ENCODE measurements at regions not wholly inside any gene's neighbourhood (a gene's known extent, or its start where the extent isn't known, plus 50 kb on each side); places are given as distances from the start of the nearest gene placed in this dataset.

GRCh38 chr13:107512551-107512950 is 702.8 kb downstream of the LIG4 start:
- TF ChIP-seq, protein P1, sequence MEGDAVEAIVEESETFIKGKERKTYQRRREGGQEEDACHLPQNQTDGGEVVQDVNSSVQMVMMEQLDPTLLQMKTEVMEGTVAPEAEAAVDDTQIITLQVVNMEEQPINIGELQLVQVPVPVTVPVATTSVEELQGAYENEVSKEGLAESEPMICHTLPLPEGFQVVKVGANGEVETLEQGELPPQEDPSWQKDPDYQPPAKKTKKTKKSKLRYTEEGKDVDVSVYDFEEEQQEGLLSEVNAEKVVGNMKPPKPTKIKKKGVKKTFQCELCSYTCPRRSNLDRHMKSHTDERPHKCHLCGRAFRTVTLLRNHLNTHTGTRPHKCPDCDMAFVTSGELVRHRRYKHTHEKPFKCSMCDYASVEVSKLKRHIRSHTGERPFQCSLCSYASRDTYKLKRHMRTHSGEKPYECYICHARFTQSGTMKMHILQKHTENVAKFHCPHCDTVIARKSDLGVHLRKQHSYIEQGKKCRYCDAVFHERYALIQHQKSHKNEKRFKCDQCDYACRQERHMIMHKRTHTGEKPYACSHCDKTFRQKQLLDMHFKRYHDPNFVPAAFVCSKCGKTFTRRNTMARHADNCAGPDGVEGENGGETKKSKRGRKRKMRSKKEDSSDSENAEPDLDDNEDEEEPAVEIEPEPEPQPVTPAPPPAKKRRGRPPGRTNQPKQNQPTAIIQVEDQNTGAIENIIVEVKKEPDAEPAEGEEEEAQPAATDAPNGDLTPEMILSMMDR (IDR thresholded peaks at IDR 0.05), result no peak
- TF ChIP-seq POLR2A (IDR thresholded peaks at IDR 0.05), result no peak
